NCI-H1092 treated with DMSO at 0.1 percent for 48 hours (cell line): ENCODE measurements at regions not wholly inside any gene's neighbourhood (a gene's known extent, or its start where the extent isn't known, plus 50 kb on each side); places are given as distances from the start of the nearest gene placed in this dataset.

ENCODE experiments used
- DNase-seq: peaks from one replicate; lab custom pipeline; 2025; lab: John Stamatoyannopoulos, UW

DNA sequence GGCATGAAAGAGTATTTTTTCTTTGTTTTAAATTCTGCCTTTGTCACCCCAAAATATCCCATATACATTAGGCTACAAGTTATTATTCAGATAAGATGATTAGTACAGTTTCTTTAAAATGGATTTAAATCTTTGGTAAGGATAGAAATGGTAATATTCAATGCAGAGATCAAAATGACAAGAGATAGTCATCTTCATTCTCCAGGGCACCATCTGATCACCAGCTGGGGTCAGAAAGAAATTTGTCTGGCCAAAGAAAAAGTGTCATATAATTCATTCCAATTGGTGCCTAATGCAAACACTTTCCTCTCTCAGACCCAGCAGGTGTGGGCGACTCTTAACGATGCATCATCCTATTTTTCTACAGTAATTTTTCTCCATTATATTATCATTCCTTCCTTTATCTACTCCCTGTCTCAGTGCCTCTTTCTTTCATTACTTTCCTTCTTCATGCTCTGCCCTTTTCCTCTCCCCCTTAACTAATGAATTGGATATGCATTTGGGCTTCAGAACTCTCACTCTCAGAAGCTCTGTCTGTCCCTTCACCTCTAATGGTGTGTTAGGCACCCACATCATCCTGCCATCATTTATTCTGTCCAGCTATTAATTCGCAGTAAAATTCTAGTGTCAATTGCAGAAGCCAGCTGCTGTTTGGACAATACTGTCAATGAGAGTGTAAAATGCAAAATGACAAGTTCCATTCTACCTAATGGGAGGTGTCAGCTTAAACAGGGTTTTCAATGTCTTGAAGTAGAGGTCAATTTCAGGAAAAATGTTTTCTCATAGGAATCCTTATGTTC is 570.5 kb downstream of the TDRD15 start:
- DNase-seq: no peak

DNA sequence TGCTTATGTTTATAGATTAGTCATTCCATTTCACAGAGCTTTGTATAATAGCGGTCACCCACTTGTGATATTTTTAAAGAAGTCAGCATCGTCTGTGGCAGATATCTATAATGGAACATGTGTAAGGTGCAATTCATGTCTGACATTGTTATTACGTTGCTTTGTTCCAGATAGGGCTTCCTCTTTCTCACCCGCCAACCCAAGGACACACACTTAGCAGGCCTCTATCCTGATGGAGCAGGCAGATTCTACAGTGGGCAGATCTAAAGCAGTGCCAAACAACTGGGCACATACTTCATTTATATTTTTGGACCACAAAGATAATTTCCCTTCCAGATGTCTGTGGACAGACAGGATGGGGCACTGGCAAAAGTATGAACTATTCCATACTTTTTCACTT is 573.1 kb downstream of the TDRD15 start:
- no peak for DNase-seq

DNA sequence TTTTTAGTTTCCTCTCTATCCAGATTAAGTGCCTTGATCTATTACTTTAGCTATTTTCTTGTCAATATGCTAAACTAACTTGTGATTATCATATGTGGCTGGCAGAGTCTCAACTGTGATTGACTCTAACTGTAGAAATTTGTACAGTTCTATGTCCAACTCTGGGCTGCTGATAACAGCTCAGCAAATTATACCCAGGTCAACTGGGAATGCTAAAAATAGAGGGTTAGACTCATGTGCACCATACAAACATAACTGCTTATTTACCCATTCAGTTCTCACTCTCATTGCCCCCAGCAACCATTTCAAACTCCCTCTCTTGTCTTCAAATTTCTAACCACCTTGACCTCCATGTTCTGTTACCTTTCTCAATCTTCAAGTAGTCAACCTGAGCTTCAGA is 576.9 kb downstream of the TDRD15 start:
- no peak for DNase-seq

DNA sequence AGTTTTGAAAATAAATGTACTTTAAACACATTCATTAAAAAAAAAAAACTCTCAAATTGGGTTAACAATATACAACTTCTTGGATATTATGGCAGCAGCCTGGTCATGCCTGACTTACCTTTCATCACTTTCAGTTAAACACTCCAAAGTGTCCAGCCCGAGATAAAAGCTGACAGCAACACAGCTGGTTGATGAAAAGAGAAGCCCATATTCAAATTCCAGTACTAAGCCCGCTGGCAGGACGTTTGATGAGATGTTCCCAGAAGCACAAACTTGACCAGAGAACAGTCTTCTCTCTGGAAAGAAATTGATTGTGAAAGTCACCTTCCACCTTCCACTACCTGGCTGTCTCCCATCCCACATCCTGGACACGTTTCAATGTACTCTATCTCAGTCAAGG is 586.3 kb downstream of the TDRD15 start:
- DNase-seq: no peak

DNA sequence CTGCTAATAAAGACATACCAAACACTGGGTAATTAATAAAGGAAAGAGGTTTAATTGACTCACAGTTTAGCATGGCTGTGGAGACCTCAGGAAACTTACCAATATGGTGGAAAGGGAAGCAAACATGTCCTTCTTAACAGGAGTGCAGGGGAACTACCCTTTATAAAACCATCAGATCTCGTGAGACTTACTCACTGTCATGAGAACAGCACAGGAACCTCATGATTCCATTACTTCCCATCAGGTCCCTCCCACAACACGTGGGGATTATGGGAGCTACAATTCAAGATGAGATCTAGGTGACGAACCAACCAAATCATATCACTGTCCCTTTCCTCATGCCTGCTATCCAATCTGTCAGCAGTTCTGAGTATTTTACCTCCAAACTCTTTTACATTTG is 586.7 kb downstream of the TDRD15 start:
- DNase-seq: no peak

DNA sequence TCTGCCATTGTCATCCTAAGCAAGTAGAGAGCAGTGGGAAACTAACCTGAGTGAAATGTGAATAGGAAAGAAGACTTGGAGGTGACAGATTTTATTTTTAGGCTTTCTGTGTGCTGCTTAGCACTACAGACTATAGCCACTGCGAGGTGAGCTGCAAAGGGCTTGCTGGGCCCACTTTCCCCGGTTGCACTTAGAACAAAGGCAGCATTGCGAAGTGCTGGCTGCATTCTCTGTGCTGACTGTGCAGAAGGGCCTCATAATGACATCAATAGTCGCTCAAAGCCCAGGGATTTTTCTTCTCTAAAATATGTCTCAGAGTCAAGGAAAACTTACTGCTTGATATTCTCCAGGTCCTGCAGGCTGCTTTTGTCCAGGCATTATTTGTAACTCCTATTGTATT is 592.1 kb downstream of the TDRD15 start:
- no peak for DNase-seq

DNA sequence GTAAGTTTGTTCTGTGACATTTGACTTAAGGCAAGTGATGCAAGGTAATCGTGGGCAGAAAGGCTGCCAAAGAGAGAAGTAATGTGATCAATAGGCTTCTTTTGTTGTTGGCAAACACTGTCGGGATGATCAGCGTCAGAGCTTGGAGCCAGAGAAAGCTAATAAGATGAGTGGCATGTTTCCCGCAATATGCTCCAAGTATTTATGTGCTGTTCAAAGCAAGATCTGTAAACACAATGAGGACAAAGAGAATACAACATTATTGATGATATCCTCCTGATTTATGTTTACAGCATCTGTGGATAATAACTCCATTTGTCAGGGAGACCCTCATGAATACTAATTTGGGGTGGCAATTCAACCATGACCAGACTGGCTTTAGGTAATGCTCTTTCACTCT is 603.3 kb downstream of the TDRD15 start:
- no peak for DNase-seq

DNA sequence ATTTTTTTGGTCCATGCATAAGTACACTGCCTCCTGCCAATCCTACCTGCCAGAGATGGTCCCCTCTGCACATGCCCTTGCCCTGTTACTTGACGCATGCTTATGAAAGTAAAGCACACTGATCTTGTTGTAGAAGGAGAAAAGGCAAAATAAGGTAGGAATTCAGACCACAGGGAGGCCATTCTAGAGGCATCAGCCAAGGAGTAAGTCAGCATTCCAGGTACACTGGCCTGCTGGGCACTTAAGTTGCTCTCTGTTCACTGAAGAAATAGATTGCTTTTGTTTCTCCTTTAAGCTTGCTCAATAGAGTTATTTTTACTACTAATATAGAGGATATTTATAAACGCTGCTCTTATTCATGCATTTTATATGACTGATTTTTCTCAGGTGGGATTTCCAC is 604.4 kb downstream of the TDRD15 start:
- DNase-seq: no peak

DNA sequence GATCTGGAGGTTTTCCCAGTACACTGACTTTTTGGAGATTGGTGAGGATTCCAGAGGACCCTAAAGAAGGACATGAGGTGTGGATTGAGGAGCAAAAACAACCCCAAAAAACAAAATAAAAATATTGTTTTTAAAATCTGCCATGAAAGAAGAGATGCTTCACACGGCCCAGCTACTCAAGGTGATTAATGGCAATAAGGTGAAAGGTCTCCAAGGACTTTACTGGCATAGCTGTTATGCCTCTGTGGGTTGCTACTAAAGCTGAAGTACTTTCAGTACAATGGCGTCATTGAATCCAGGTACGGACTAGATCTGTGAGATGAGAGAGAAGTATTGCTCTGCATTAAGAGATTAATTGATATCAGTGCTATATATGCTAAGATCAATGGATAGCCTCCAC is 606.4 kb downstream of the TDRD15 start:
- DNase-seq: no peak

DNA sequence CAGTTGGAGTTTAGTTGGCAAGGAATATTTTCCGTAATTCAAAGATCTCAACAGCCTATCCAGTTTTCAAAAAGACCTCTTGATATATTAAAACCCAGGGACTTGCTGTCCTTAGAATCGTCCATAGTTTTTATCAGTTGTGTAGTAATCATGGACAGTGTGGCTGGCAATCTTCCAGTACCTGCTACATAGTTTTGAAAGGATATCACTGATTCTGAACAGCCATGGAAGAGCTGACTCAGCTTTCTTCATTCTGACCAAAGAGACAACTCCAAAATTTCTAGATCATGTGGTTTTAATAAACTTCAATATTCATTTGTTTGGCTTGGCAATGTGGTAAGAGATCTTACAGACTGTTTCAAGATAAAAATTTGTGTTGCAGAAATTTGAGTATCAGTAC is 616.7 kb downstream of the TDRD15 start:
- no peak for DNase-seq

DNA sequence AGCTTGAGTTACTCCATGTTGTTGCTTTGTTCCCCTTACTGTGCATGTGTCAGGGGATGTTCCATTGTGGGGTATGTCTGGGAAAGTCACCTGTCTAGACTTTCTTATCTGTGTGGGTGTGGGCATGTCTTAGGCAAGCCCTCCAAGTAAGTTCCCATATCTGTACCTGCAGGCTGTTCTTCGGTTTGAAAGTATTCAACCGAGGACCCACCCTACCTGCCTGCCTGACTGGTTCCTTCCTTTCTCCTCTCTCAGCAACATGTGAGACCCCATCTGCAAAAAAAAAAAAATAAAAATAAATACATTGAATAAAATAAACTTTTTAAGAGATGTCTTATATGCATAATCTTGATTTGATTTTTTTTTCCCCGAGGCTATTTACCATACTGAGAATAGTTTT is 622.7 kb downstream of the TDRD15 start:
- no peak for DNase-seq

DNA sequence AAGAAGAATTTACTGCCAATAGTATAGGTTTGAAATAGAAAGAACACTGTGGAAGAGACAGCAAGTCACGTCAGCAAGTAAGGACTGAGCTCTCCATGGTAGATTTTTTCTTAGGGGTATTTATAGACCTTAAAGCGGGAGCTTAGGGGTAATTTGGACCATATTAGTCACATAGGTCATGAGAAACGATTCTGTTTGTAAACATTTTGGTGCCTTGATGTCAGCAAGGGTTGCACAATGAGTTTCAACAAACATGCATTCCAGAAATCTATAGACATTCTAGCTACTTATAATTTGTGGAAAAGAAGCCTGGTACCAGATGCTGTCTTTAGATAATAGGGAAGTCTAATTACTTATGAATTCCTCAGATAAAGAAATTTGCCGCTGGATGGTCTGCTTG is 624.7 kb downstream of the TDRD15 start:
- no peak for DNase-seq

DNA sequence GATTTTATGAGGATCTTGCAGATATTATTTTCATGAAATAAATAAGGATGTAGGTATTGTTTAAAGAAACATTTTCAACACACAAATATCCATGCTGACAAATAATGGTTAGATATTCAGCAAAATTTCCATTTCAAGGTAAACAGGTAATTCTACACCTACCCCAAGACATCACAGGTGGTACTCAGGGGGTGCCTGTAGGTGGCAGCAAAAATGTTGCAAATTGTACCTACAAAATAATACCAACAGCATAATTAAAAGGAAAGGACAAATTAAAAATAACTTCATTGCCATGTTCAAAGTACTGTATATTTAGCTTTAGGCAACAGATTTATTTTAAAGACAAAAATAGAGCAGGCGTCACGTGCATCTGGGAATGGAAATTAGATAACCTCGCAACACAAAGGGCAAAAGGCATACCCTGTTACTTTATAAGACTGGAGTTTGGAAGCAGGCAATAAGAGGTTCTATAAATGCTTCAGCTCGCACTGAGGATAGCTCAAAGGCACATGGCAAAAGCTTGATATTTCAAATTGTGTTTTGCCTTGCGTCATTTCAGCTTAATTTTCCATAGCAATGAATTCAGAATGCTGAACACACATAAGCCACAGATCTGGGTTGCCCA is 630.5 kb downstream of the TDRD15 start:
- DNase-seq: no peak

DNA sequence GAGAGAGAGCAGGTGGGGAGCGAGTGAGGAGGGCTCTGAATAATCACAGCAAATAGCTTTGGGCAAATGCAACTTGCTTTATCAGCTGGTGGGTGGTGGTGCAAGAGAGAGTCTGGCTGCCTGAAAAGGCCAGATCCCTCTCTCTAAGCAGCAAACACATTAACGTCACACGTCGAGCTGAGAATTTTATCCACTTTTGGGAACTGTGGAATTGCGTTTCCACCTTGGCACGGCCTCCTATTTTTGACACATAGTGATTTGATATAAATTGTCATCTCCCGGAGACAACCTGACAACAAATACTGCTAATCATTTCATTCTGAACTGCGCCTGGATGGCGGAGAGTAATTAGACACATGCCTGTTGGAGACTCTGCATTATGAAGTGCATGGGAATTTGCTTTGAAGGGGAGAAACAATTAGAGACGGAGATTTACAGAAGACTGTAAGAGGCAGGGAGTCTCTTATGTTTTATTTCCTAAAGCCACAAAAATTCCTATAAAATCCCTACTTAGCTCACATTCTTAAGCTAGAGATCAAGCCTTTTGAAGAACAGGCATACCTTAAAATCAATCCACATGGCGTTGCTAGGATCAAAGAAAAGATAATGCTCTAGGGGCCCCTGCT is 634.1 kb downstream of the TDRD15 start:
- DNase-seq: no peak

DNA sequence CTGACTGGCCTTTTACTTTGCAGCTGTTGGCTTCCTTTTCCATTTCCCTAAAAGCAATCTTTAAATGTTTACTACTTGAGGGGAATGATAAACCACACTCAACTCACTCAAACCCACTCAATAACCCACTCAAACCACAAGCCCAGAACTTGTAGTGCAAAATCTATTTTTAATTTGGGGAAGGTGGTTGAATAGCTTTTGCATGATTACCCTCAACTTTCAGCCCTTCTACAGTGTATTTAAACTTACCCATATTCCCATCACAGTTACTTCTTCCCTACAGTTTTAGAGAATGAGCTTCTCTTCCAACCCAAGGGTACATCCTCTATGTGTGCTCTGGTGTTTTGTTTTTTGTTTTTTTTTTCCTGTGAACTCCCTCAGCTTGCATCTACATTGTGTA is 636.1 kb downstream of the TDRD15 start:
- no peak for DNase-seq

DNA sequence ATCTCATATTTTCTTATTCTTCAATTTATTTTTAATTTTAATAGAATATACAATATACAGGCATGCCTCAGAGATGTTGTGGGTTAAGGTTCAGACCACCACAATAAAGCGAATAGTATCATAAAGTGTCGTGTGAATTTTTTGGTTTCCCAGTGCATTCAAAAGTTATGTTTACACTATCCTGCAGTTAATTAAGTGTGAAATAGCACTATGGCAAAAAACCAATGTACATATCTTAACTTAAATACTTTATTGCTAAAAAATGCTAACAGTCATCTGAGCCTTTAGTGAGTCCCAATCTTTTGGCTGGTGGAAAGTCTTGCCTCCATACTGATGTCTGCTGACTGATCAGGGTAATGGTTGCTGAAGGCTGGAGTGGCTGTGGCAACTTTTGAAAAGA is 637.6 kb downstream of the TDRD15 start:
- DNase-seq: no peak

DNA sequence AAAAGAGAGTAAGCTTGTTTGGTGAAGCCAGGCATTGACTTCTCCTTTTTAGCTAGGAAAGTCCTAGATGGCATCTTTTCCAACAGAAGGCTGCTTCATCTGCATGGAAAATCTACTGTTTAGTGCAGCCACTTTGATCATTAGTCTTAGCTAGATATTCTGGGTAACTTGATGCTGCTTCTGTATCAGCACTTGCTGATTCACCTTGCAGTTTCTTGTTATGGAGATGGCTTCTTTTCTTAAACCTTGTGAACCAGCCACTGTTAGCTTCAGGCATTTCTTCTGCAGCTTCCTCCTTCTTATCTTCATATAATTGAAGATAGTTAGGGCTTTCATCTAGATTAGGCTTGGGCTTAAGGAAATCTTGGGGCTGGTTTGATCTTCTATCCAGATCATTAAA is 639.7 kb downstream of the TDRD15 start:
- no peak for DNase-seq

DNA sequence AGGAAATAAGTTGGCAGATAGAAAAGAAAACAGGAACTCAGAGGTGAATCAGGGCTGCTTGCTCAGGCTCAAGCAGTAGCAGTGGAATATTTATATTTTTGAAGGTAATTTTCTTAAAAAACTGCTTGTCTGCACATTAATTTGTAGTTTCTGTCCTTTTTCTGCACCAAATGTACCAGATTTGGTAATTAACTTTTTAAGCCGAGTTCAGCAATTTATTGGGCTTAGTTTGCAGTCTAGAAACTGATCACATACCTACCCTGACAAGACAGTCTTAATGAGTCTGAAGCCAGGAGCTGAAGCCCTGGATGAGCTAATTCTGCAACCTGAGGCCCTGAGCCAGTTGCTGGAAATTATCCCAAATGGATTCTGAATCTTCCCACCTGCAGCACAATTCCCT is 647.0 kb downstream of the TDRD15 start:
- DNase-seq: no peak

DNA sequence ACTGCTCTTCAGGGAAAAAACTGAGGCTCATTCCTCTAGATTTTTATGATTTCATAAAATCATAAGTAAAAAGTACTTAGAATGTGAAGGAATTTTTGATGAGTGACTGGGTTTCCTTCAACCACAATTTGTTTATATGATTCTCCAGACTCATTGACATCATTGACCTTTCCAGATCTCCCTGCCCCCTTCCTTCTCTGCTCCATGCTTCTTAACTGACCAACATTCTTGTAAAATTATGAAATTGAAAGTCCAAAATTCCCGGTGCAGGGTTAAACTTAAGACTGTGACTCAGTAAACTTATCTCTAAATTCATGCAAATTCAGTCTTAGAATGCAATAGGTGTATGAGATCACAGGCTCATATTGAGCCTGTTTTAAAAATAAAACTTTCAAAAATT is 648.9 kb downstream of the TDRD15 start:
- no peak for DNase-seq

DNA sequence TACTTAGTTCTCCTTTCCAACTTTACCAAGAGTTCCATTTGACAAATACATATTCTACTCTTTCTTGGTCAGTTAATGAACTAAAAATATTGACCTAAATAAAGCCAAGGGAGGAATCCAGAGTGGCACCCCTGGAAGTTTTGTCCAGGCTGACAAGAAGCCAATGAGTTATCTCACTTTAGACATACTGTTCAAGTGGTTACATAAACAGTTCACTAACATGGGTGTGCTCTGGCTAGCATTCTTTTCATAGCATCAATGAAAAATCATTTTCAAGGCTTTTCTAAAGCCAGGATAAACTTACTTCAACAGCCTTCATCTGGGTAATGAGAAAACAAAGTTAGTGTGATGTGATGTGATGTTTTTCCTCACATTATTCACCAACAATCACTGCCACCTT is 649.4 kb downstream of the TDRD15 start:
- DNase-seq: no peak

DNA sequence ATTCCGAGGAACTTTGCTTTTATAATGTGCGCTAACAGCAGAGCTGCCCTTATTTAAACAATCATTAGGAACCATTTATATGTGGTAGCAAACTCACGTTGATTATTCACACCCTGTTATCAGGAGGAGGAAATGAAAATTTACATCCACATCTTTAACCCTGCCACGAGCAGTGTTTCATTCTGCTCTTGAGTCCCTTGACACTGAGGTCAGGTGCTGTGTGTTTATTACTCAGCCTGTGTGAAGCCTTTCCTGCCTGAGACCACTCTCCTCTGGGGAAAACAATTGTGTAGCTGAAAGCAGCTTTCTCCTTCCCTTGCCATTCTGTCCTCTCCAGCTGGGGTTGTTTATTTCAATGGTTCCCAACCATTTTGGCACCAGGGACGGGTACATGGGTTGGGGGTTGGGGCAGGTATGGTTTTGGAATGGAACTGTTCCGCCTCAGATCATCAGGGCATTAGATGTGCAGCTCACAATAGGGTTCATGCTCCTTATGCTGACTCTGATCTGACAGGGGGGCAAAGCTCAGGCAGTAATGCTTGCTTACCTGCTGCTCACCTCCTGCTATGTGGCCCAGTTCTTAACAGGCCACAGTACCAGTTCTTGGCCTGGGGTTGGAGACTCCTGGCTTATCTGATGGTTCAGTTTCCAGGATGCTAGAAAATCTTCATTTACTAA is 651.1 kb downstream of the TDRD15 start:
- DNase-seq: no peak

DNA sequence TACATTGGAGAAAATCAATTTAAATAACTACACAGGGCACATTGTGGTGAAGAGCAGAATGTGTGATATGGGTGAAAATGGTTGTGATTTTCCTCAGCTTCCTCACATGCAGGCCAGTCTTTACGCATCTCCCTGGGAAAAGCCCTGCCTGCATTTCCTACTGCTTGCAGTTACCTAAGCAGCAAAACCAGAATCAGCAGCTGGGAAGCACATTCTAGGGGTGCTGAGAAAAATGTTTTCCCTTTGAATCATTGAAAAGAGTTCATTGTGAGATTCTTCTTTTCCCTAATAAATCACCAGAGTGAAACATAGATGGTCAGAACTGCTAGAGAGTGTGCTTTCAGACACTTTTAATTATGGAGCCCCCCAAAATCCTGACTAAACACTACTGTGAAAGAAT is 656.0 kb downstream of the TDRD15 start:
- no peak for DNase-seq

DNA sequence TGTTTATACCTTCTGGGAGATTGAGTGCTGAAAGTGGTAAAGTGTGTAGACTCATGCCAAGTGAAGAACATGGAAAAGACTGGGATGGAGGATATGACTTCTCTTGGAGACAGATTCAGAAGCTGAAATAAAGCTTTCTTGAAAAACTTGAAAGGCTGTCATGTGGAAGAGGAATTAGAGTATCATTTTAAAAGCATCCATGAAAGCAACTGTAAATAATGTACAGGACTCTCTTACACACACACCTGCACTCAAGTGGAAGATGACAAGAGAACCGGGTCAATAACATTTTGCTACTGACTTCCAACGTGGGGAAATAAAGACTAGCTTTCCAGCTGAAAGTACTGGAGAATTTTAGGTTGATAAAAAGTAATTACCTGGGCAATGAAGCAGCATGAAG is 658.2 kb downstream of the TDRD15 start:
- no peak for DNase-seq
